ENCODE measurements at regions not wholly inside any gene's neighbourhood (a gene's known extent, or its start where the extent isn't known, plus 50 kb on each side); places are given as distances from the start of the nearest gene placed in this dataset.

- in situ Hi-C loops (cut with HindIII; ENCODE audit: extremely low pct_ligation_motif_present, low pct_unique_long_range_greater_than_20kb) (no loop called here), intact Hi-C loops (cut with micrococcal nuclease; ENCODE audit: unreplicated experiment) (no loop called here)
- H3K4me2 ChIP-seq (ENCODE audit: low read depth, low read length) = no peak overlapping the region
- CTCF ChIA-PET (ENCODE audit: low intra/inter-chr PET ratio, low total read pairs) = no interaction called here
- POLR2A ChIA-PET = no interaction called here
- H3K9me3 ChIP-seq (ENCODE audit: low read length) = no peaks in the 10 kb centered on the region
- no peak overlapping the region for H3K9ac ChIP-seq (ENCODE audit: insufficient read depth, low read depth, low read length)
- no TSS peak for BruUV-seq (replicated peaks)
- no peaks in the 10 kb centered on the region for H4K20me1 ChIP-seq (ENCODE audit: insufficient read depth, low read length)
- H3K79me2 ChIP-seq (ENCODE audit: insufficient read depth, low read length) = no peaks in the 10 kb centered on the region
- no peak overlapping the region for H3K27ac ChIP-seq (ENCODE audit: extremely low read length, insufficient read depth, low read length)
- no peak for FAIRE-seq
- no peaks in the 10 kb centered on the region for H3K4me1 ChIP-seq (ENCODE audit: insufficient read depth, low read length)
- no peak overlapping the region for H2AFZ ChIP-seq (ENCODE audit: low read length)
- TF ChIP-seq SP2 (CRISPR knock-in tag; IDR thresholded peaks at IDR 0.05) (no peak), MAFK (conservative IDR thresholded peaks at IDR 0.05 in 1 of 2, IDR thresholded peaks at IDR 0.05 in 1 of 2; ENCODE audit: low read length in 2 of 2) (peak in 1 of 2 experiments; percentile 71; a peak in 3 of 4 replicates), NR2F6 (IDR thresholded peaks at IDR 0.05) (no peak), NR2F6 (CRISPR knock-in tag; IDR thresholded peaks at IDR 0.05) (no peak), ZNF784 (CRISPR knock-in tag; IDR thresholded peaks at IDR 0.05; ENCODE audit: borderline replicate concordance) (no peak), KMT2A (CRISPR knock-in tag; IDR thresholded peaks at IDR 0.05) (no peak), MAFF (IDR thresholded peaks at IDR 0.05; ENCODE audit: low read depth, low read length) (peak; percentile 64; the same call in 1 of the 2 replicates), ZNF382 (CRISPR knock-in tag; IDR thresholded peaks at IDR 0.05; ENCODE audit: borderline replicate concordance) (no peak)
- TF ChIP-seq, protein P1, sequence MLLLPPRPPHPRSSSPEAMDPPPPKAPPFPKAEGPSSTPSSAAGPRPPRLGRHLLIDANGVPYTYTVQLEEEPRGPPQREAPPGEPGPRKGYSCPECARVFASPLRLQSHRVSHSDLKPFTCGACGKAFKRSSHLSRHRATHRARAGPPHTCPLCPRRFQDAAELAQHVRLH (CRISPR knock-in tag; IDR thresholded peaks at IDR 0.05; ENCODE audit: borderline replicate concordance, low read depth) = no peak
- H3K27me3 ChIP-seq (ENCODE audit: control insufficient read depth in 1 of 2, insufficient read depth in 2 of 2, low read length in 2 of 2) = no peaks in the 10 kb centered on the region
- no peak overlapping the region for H3K4me3 ChIP-seq (replicated peaks in 1 of 3; ENCODE audit: insufficient read depth in 1 of 3, low read depth in 2 of 3, low read length in 3 of 3)
- H3K36me3 ChIP-seq (replicated peaks in 1 of 2; ENCODE audit: control insufficient read depth in 1 of 2, insufficient read depth in 2 of 2, low read length in 2 of 2) = no peaks in the 10 kb centered on the region
- DNase-seq (ENCODE audit: low spot score) = no peak
- no peak for ATAC-seq
- WGBS (ENCODE audit: low lambda C conversion rate) = 5% methylated on average over 1 of the region's 1 CpG
These were observed 71.3 kb upstream of the FTMT start for GRCh38 chr5:121780406-121780805.

- H3K79me2 ChIP-seq (ENCODE audit: insufficient read depth, low read length) = no peaks in the 10 kb centered on the region
- no peak overlapping the region for H3K4me2 ChIP-seq (ENCODE audit: low read depth, low read length)
- intact Hi-C loops (cut with micrococcal nuclease; ENCODE audit: unreplicated experiment) (no loop called here), in situ Hi-C loops (cut with HindIII; ENCODE audit: extremely low pct_ligation_motif_present, low pct_unique_long_range_greater_than_20kb) (no loop called here)
- no peak overlapping the region for H3K9ac ChIP-seq (ENCODE audit: insufficient read depth, low read depth, low read length)
- 11% methylated on average over 3 of the region's 3 CpGs for WGBS (ENCODE audit: low lambda C conversion rate)
- BruUV-seq (replicated peaks) = no TSS peak
- no peaks in the 10 kb centered on the region for H4K20me1 ChIP-seq (ENCODE audit: insufficient read depth, low read length)
- H3K36me3 ChIP-seq (replicated peaks in 1 of 2; ENCODE audit: control insufficient read depth in 1 of 2, insufficient read depth in 2 of 2, low read length in 2 of 2) = no peaks in the 10 kb centered on the region
- no peak for FAIRE-seq
- CTCF ChIA-PET (ENCODE audit: low intra/inter-chr PET ratio, low total read pairs) = no interaction called here
- no peaks in the 10 kb centered on the region for H3K9me3 ChIP-seq (ENCODE audit: low read length)
- no peak overlapping the region for H3K4me3 ChIP-seq (replicated peaks in 1 of 3; ENCODE audit: insufficient read depth in 1 of 3, low read depth in 2 of 3, low read length in 3 of 3)
- no peak for ATAC-seq
- no peak for DNase-seq (ENCODE audit: low spot score)
- no peak overlapping the region for H3K27ac ChIP-seq (ENCODE audit: extremely low read length, insufficient read depth, low read length)
- no peaks in the 10 kb centered on the region for H3K27me3 ChIP-seq (ENCODE audit: control insufficient read depth in 1 of 2, insufficient read depth in 2 of 2, low read length in 2 of 2)
- H2AFZ ChIP-seq (ENCODE audit: low read length) = no peak overlapping the region
- POLR2A ChIA-PET = no interaction called here
- H3K4me1 ChIP-seq (ENCODE audit: insufficient read depth, low read length) = no peaks in the 10 kb centered on the region
- TF ChIP-seq ZBED4 (CRISPR knock-in tag; IDR thresholded peaks at IDR 0.05; ENCODE audit: borderline replicate concordance) (no peak), SIX4 (CRISPR knock-in tag; IDR thresholded peaks at IDR 0.05) (no peak), PRDM4 (CRISPR knock-in tag; IDR thresholded peaks at IDR 0.05; ENCODE audit: borderline replicate concordance) (no peak)
These were observed 68.0 kb upstream of the FTMT start for GRCh38 chr5:121783700-121784099.
